ENCODE measurements at regions not wholly inside any gene's neighbourhood (a gene's known extent, or its start where the extent isn't known, plus 50 kb on each side); places are given as distances from the start of the nearest gene placed in this dataset.

GRCh38 chr18:34957864-34958259 lies 83.4 kb upstream of the MAPRE2 start:
- H3K4me1 ChIP-seq (ENCODE audit: insufficient read depth, poor library complexity, severe bottlenecking): no peaks in the 10 kb centered on the region
- H3K27ac ChIP-seq (ENCODE audit: poor library complexity, severe bottlenecking): no peak overlapping the region
- H3K4me3 ChIP-seq (ENCODE audit: severe bottlenecking): no peak overlapping the region
- H3K27me3 ChIP-seq (ENCODE audit: insufficient read depth, poor library complexity, severe bottlenecking): peaks cover 11% of the 10 kb centered on the region
- no peak for DNase-seq (ENCODE audit: low spot score)
- no peaks in the 10 kb centered on the region for H3K9me3 ChIP-seq (ENCODE audit: severe bottlenecking)
- TF ChIP-seq, protein P1, sequence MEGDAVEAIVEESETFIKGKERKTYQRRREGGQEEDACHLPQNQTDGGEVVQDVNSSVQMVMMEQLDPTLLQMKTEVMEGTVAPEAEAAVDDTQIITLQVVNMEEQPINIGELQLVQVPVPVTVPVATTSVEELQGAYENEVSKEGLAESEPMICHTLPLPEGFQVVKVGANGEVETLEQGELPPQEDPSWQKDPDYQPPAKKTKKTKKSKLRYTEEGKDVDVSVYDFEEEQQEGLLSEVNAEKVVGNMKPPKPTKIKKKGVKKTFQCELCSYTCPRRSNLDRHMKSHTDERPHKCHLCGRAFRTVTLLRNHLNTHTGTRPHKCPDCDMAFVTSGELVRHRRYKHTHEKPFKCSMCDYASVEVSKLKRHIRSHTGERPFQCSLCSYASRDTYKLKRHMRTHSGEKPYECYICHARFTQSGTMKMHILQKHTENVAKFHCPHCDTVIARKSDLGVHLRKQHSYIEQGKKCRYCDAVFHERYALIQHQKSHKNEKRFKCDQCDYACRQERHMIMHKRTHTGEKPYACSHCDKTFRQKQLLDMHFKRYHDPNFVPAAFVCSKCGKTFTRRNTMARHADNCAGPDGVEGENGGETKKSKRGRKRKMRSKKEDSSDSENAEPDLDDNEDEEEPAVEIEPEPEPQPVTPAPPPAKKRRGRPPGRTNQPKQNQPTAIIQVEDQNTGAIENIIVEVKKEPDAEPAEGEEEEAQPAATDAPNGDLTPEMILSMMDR (IDR thresholded peaks at IDR 0.05; ENCODE audit: poor library complexity, severe bottlenecking): no peak
- no peaks in the 10 kb centered on the region for H3K36me3 ChIP-seq (ENCODE audit: low read depth)
- no peak for ATAC-seq (ENCODE audit: low read depth)

DNA sequence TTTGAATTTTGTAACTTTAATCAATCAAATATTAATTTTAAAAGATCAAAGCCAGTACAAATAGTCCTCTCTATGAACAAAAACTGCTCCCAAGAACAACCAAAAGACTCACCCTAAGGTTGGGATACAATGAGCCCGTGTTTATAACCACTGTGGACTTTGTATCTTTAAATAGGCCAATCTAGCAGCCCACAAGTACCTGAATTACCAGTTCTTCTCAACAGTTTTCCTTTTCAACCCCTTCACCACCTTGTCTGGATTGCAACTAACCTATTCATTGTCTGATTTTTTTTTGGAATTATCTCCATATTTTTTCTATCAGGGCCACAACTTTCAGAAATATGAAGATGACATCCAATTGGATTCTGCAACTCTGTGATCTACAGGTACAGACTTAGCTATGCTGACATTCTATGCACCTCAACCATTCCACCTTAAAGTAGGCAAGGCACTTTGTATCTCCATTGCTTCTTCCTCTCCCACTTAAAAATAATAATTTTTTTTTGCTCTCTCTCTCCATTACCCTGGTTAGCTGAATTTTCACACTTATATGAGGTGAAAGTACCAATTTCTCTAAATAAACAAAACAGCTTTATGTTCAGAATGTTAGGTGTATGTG lies 81.9 kb upstream of the MAPRE2 start:
- Histone ChIP-seq H3K4me1 (ENCODE audit: insufficient read depth, poor library complexity, severe bottlenecking) (no peaks in the 10 kb centered on the region), H3K36me3 (ENCODE audit: low read depth) (no peaks in the 10 kb centered on the region), H3K27ac (ENCODE audit: poor library complexity, severe bottlenecking) (no peak overlapping the region), H3K27me3 (ENCODE audit: insufficient read depth, poor library complexity, severe bottlenecking) (peaks cover 11% of the 10 kb centered on the region), H3K9me3 (ENCODE audit: severe bottlenecking) (no peaks in the 10 kb centered on the region), H3K4me3 (ENCODE audit: severe bottlenecking) (no peak overlapping the region)
- ATAC-seq (ENCODE audit: low read depth) (no peak), DNase-seq (ENCODE audit: low spot score) (no peak)
- TF ChIP-seq, protein P1 (IDR thresholded peaks at IDR 0.05; ENCODE audit: poor library complexity, severe bottlenecking): no peak

- Histone ChIP-seq H3K9me3 (ENCODE audit: severe bottlenecking) (no peaks in the 10 kb centered on the region), H3K4me1 (ENCODE audit: insufficient read depth, poor library complexity, severe bottlenecking) (no peaks in the 10 kb centered on the region), H3K4me3 (ENCODE audit: severe bottlenecking) (no peak overlapping the region), H3K27ac (ENCODE audit: poor library complexity, severe bottlenecking) (no peak overlapping the region), H3K36me3 (ENCODE audit: low read depth) (no peaks in the 10 kb centered on the region), H3K27me3 (ENCODE audit: insufficient read depth, poor library complexity, severe bottlenecking) (peaks cover 11% of the 10 kb centered on the region)
- ATAC-seq (ENCODE audit: low read depth) (no peak), DNase-seq (ENCODE audit: low spot score) (no peak)
- TF ChIP-seq, protein P1 (IDR thresholded peaks at IDR 0.05; ENCODE audit: poor library complexity, severe bottlenecking): no peak
These were observed 81.2 kb upstream of the MAPRE2 start for GRCh38 chr18:34959989-34960388.

DNA sequence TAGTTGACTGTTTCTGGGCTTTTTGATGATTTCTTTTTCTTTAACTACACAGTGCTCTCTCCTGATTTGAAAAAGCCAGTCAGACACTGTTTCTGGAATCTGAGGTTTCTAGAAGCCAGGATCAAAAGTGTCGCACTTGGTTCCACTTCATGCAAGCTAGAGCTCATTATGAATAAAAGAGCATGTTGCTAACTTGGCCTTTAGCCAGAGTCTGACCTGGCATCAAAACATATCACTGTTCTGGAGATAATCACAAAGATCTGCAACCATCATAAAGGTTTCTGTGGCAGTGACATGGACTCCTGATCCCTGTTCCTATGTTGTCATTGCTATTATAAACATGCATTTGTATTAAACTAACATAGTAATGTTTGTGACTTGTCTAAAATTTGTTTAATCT lies 76.1 kb upstream of the MAPRE2 start:
- DNase-seq (ENCODE audit: low spot score): no peak

GRCh38 chr18:34965566-34965965 lies 75.6 kb upstream of the MAPRE2 start:
- no peak for ATAC-seq (ENCODE audit: low read depth)
- H3K36me3 ChIP-seq (ENCODE audit: low read depth): no peaks in the 10 kb centered on the region
- no peak for DNase-seq (ENCODE audit: low spot score)
- H3K27ac ChIP-seq (ENCODE audit: poor library complexity, severe bottlenecking): no peak overlapping the region
- TF ChIP-seq, protein P1 (IDR thresholded peaks at IDR 0.05; ENCODE audit: poor library complexity, severe bottlenecking): no peak
- no peaks in the 10 kb centered on the region for H3K9me3 ChIP-seq (ENCODE audit: severe bottlenecking)
- no peaks in the 10 kb centered on the region for H3K4me1 ChIP-seq (ENCODE audit: insufficient read depth, poor library complexity, severe bottlenecking)
- H3K4me3 ChIP-seq (ENCODE audit: severe bottlenecking): no peak overlapping the region
- peaks cover 9% of the 10 kb centered on the region for H3K27me3 ChIP-seq (ENCODE audit: insufficient read depth, poor library complexity, severe bottlenecking)

More for the DNA sequence above, 76.1 kb upstream of the MAPRE2 start:
- Histone ChIP-seq H3K4me1 (ENCODE audit: insufficient read depth, poor library complexity, severe bottlenecking) (no peaks in the 10 kb centered on the region), H3K36me3 (ENCODE audit: low read depth) (no peaks in the 10 kb centered on the region), H3K27me3 (ENCODE audit: insufficient read depth, poor library complexity, severe bottlenecking) (peaks cover 6% of the 10 kb centered on the region), H3K9me3 (ENCODE audit: severe bottlenecking) (no peaks in the 10 kb centered on the region), H3K4me3 (ENCODE audit: severe bottlenecking) (no peak overlapping the region), H3K27ac (ENCODE audit: poor library complexity, severe bottlenecking) (no peak overlapping the region)
- no peak for ATAC-seq (ENCODE audit: low read depth)
- TF ChIP-seq, protein P1 (IDR thresholded peaks at IDR 0.05; ENCODE audit: poor library complexity, severe bottlenecking): no peak

Data from RWPE2 (cell line).